ENCODE measurements at regions not wholly inside any gene's neighbourhood (a gene's known extent, or its start where the extent isn't known, plus 50 kb on each side); places are given as distances from the start of the nearest gene placed in this dataset.

DNA sequence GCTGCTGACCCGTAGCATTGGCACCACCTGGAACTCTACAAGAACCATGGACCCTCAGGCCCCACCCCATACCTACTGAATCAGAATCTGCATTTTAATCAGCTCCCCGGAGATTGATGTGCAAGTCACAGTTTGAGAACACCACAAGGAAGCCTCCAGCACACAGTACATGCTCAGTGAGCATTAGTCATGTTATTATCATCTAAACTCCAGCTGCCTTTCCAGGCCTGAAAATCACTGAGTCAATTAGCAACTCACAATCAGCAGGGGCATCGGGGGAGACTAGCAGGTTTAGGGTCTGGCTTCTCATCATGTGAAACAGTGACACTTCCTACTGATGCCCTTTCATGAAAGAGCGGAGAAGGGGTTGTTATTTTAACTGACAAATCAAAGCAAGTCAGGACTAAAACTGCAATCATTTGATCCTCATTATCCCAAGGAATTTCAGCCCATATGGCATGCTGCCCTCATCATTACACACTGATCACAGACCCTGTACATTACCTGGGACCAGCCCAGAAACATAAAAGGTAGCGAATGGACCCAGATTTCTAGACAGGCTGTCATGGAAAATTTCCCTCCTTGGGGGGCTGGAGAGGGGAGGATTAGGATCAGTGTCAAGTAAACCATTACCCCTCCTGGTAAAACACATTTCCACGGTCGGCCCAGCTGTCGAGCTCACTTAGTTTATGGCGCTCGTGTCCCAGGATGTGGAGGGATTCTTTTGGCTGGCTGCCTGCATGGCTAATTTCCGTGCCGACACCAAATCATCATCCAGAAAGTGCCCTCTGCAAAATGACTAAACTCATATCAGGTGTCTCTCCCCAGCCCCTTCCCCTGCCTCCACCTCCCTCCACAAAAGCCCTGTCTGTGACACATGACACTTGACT is 122.8 kb downstream of the PRLHR start:
- no peak overlapping the region for H3K27ac ChIP-seq
- CTCF ChIA-PET, result interaction anchor here (1.0 to 2.3 kb wide), 2 partner anchors 13 to 686 kb away, joined by 3 to 11 read pairs; no protein-coding TSS in a partner anchor
- ATAC-seq (no peak), DNase-seq (ENCODE audit: low read depth in 1 of 2, low spot score in 1 of 2) (no peak), FAIRE-seq (no peak)
- TF ChIP-seq MYC (IDR thresholded peaks at IDR 0.05; ENCODE audit: borderline replicate concordance, low read length) (no peak), JUN (IDR thresholded peaks at IDR 0.05) (no peak), ZSCAN20 (CRISPR knock-in tag; IDR thresholded peaks at IDR 0.05) (no peak)
- TF ChIP-seq, protein P1, sequence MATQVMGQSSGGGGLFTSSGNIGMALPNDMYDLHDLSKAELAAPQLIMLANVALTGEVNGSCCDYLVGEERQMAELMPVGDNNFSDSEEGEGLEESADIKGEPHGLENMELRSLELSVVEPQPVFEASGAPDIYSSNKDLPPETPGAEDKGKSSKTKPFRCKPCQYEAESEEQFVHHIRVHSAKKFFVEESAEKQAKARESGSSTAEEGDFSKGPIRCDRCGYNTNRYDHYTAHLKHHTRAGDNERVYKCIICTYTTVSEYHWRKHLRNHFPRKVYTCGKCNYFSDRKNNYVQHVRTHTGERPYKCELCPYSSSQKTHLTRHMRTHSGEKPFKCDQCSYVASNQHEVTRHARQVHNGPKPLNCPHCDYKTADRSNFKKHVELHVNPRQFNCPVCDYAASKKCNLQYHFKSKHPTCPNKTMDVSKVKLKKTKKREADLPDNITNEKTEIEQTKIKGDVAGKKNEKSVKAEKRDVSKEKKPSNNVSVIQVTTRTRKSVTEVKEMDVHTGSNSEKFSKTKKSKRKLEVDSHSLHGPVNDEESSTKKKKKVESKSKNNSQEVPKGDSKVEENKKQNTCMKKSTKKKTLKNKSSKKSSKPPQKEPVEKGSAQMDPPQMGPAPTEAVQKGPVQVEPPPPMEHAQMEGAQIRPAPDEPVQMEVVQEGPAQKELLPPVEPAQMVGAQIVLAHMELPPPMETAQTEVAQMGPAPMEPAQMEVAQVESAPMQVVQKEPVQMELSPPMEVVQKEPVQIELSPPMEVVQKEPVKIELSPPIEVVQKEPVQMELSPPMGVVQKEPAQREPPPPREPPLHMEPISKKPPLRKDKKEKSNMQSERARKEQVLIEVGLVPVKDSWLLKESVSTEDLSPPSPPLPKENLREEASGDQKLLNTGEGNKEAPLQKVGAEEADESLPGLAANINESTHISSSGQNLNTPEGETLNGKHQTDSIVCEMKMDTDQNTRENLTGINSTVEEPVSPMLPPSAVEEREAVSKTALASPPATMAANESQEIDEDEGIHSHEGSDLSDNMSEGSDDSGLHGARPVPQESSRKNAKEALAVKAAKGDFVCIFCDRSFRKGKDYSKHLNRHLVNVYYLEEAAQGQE (IDR thresholded peaks at IDR 0.05), result no peak
- H3K4me3 ChIP-seq, result no peak overlapping the region
- H3K4me2 ChIP-seq, result no peak overlapping the region
- 47% methylated on average over 12 of the region's 12 CpGs for WGBS (ENCODE audit: missing lambda C conversion rate)
- POLR2A ChIA-PET, result no interaction called here
- no peaks in the 10 kb centered on the region for H3K4me1 ChIP-seq
- H3K9me3 ChIP-seq, result no peaks in the 10 kb centered on the region; the same call in 2 of the 3 replicates

DNA sequence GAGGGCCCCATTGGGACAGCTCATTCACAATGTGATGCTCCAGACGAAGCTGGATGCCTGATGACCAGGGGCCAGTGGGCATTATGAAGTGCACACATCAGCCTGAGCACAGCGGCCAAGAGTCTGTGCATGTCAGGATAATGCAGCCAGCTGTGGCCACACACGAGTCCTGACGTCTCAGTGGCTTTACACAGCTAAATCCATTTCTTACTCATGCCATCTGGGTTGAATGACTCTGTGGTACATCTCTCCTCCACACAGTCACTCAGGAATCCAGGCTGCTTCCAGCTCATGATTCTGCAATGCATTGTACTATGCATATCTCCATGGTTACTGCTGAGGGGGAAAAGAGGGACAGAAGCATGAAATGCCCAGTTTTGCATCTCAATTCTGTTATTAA is 123.6 kb downstream of the PRLHR start:
- CTCF ChIA-PET, result interaction anchor here (0.5 to 2.3 kb wide), 3 partner anchors 12 to 108 kb away, joined by 3 to 11 read pairs (median 3); no protein-coding TSS in a partner anchor
- POLR2A ChIA-PET, result no interaction called here

More for the DNA sequence above, 123.6 kb downstream of the PRLHR start:
- WGBS (ENCODE audit: missing lambda C conversion rate), result 27% methylated on average over 3 of the region's 4 CpGs
- Histone ChIP-seq H3K9me3 (no peaks in the 10 kb centered on the region; the same call in 2 of the 3 replicates), H3K4me3 (no peak overlapping the region), H3K27ac (no peak overlapping the region), H3K4me2 (no peak overlapping the region), H3K4me1 (no peaks in the 10 kb centered on the region)
- TF ChIP-seq RARB (CRISPR knock-in tag; IDR thresholded peaks at IDR 0.05) (no peak), POLR2A (IDR thresholded peaks at IDR 0.05; ENCODE audit: low read length) (no peak), FOXS1 (CRISPR knock-in tag; IDR thresholded peaks at IDR 0.05) (no peak), RAD21 (conservative IDR thresholded peaks at IDR 0.05 in 1 of 2, IDR thresholded peaks at IDR 0.05 in 1 of 2) (no peak), HDAC2 (IDR thresholded peaks at IDR 0.05) (no peak), CHD4 (IDR thresholded peaks at IDR 0.05; ENCODE audit: borderline replicate concordance) (no peak), GATA3 (IDR thresholded peaks at IDR 0.05; ENCODE audit: borderline replicate concordance) (no peak), CHD2 (IDR thresholded peaks at IDR 0.05; ENCODE audit: low read length, partially characterized antibody) (no peak), SMC3 (IDR thresholded peaks at IDR 0.05) (no peak), JUN (IDR thresholded peaks at IDR 0.05) (no peak), HEYL (CRISPR knock-in tag; IDR thresholded peaks at IDR 0.05) (no peak), HOXB13 (CRISPR knock-in tag; IDR thresholded peaks at IDR 0.05; ENCODE audit: low read depth) (no peak), MYC (IDR thresholded peaks at IDR 0.05; ENCODE audit: borderline replicate concordance, low read length) (no peak), RCOR1 (IDR thresholded peaks at IDR 0.05; ENCODE audit: low read depth, low read length) (no peak), FOSB (CRISPR knock-in tag; IDR thresholded peaks at IDR 0.05) (no peak), JUNB (IDR thresholded peaks at IDR 0.05) (no peak), NR3C1 (IDR thresholded peaks at IDR 0.05) (no peak), NFE2L2 (conservative IDR thresholded peaks at IDR 0.05; ENCODE audit: low read length) (no peak)
- TF ChIP-seq, protein P2, sequence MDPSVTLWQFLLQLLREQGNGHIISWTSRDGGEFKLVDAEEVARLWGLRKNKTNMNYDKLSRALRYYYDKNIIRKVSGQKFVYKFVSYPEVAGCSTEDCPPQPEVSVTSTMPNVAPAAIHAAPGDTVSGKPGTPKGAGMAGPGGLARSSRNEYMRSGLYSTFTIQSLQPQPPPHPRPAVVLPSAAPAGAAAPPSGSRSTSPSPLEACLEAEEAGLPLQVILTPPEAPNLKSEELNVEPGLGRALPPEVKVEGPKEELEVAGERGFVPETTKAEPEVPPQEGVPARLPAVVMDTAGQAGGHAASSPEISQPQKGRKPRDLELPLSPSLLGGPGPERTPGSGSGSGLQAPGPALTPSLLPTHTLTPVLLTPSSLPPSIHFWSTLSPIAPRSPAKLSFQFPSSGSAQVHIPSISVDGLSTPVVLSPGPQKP (IDR thresholded peaks at IDR 0.05; ENCODE audit: low read depth, low read length), result no peak
- TF ChIP-seq, protein P3, sequence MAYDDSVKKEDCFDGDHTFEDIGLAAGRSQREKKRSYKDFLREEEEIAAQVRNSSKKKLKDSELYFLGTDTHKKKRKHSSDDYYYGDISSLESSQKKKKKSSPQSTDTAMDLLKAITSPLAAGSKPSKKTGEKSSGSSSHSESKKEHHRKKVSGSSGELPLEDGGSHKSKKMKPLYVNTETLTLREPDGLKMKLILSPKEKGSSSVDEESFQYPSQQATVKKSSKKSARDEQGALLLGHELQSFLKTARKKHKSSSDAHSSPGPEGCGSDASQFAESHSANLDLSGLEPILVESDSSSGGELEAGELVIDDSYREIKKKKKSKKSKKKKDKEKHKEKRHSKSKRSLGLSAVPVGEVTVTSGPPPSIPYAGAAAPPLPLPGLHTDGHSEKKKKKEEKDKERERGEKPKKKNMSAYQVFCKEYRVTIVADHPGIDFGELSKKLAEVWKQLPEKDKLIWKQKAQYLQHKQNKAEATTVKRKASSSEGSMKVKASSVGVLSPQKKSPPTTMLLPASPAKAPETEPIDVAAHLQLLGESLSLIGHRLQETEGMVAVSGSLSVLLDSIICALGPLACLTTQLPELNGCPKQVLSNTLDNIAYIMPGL (CRISPR knock-in tag; IDR thresholded peaks at IDR 0.05; ENCODE audit: borderline replicate concordance), result no peak
- DNase-seq (ENCODE audit: low read depth in 1 of 2, low spot score in 1 of 2) (peak in 1 of 2 experiments; percentile 9), FAIRE-seq (no peak), ATAC-seq (peak in 1 of 2 experiments; percentile 54; a peak in 3 of 6 replicates)

Measured in A549 (cell line).